8988T (cell line): ENCODE measurements at regions not wholly inside any gene's neighbourhood (a gene's known extent, or its start where the extent isn't known, plus 50 kb on each side); places are given as distances from the start of the nearest gene placed in this dataset.

ENCODE experiments used
- DNase-seq: peaks from one replicate; pipeline ENCODE4 v3.0.0; 2011

GRCh38 chr2:240209493-240209892, 69.0 kb upstream of the OTOS start:
- DNase-seq: no peak

GRCh38 chr2:240210198-240210965, 69.9 kb upstream of the OTOS start:
- DNase-seq: no peak

GRCh38 chr2:240211096-240211495, 70.6 kb upstream of the OTOS start:
- DNase-seq: no peak

GRCh38 chr2:240211598-240212424, 71.4 kb upstream of the OTOS start:
- DNase-seq: no peak

- no peak for DNase-seq
Observed at GRCh38 chr2:240212425-240213225, 72.2 kb upstream of the OTOS start.

- DNase-seq: no peak
Observed at GRCh38 chr2:240213226-240213475, 72.7 kb upstream of the OTOS start.

GRCh38 chr2:240213476-240214421, 73.3 kb upstream of the OTOS start:
- DNase-seq: no peak

- no peak for DNase-seq
Observed at GRCh38 chr2:240214790-240215675, 74.6 kb upstream of the OTOS start.

GRCh38 chr2:240215676-240216051, 75.2 kb upstream of the OTOS start:
- DNase-seq: no peak

GRCh38 chr2:240216167-240216566, 75.7 kb upstream of the OTOS start:
- no peak for DNase-seq

GRCh38 chr2:240217431-240218301, 77.2 kb upstream of the OTOS start:
- DNase-seq: no peak

- DNase-seq: peak; percentile 3
Observed at GRCh38 chr2:240219208-240219890, 78.9 kb upstream of the OTOS start.

- peak; percentile 10 for DNase-seq
Observed at GRCh38 chr2:240220371-240220770, 79.9 kb upstream of the OTOS start.

GRCh38 chr2:240223631-240224030, 83.2 kb upstream of the OTOS start:
- DNase-seq: no peak

GRCh38 chr2:240224676-240225075, 84.2 kb upstream of the OTOS start:
- no peak for DNase-seq

GRCh38 chr2:240225131-240225530, 84.7 kb upstream of the OTOS start:
- DNase-seq: no peak

GRCh38 chr2:240225660-240226475, 85.4 kb upstream of the OTOS start:
- DNase-seq: no peak

- DNase-seq: no peak
Observed at GRCh38 chr2:240226672-240227537, 86.4 kb upstream of the OTOS start.
